Endothelial cell of umbilical vein (primary cell): ENCODE measurements at regions not wholly inside any gene's neighbourhood (a gene's known extent, or its start where the extent isn't known, plus 50 kb on each side); places are given as distances from the start of the nearest gene placed in this dataset.

Experiments
- CTCF ChIP-seq, 2 donors: IDR thresholded peaks; 1 replicate in 1 of 2; 2 replicates in 1 of 2; pipeline ENCODE4 v1.5.1; 2011; ENCODE audit warnings: low read length in 2 of 2, mild to moderate bottlenecking in 2 of 2, moderate library complexity in 2 of 2, control low read depth in 1 of 2, inconsistent platforms in 1 of 2, low read depth in 1 of 2; ENCODE audit not compliant: insufficient read depth in 1 of 2; ENCODE audit errors: extremely low read depth in 1 of 2
- JUN ChIP-seq: IDR thresholded peaks from 2 replicates; pipeline ENCODE4 v1.6.1; 2011; ENCODE audit warnings: borderline replicate concordance, low read depth; ENCODE audit not compliant: insufficient read length, insufficient read depth

GRCh38 chr9:116066221-116066620 is 87.4 kb upstream of the PAPPA start:
- TF ChIP-seq CTCF (IDR thresholded peaks at IDR 0.05; ENCODE audit: extremely low read depth in 1 of 2, insufficient read depth in 1 of 2, low read depth in 1 of 2, low read length in 2 of 2) (no peak), JUN (no peak)
